ENCODE measurements at regions not wholly inside any gene's neighbourhood (a gene's known extent, or its start where the extent isn't known, plus 50 kb on each side); places are given as distances from the start of the nearest gene placed in this dataset.

- CTCF ChIA-PET, result no interaction called here
These were observed 161.7 kb upstream of the PGR start for GRCh38 chr11:101291279-101291678.

DNA sequence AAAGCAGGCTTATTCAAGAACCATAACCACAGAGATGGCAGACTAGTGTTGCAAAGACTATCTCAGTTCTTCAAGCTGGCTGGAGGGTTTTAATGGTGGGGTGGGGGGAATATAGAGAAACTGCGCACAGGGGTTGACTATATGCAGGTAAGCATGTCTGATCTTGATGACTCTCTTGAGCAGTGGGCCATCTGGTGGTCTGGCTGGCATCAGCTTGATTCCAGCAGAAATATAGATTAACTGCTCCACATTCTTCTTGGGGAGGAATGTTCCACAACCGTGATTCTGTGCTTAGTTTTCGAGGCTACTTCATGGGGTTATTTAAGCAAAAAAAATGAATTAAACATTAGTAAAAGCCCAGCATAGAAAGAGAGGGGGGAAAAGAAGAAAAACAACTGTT, 158.8 kb upstream of the PGR start:
- DNase-seq (ENCODE audit: extremely low spot score), result no peak
- TF ChIP-seq FOXK2 (IDR thresholded peaks at IDR 0.05) (no peak), SP1 (IDR thresholded peaks at IDR 0.05) (no peak), HDGF (IDR thresholded peaks at IDR 0.05; ENCODE audit: borderline replicate concordance) (no peak), FOXA1 (IDR thresholded peaks at IDR 0.05) (no peak), BHLHE40 (IDR thresholded peaks at IDR 0.05; ENCODE audit: borderline replicate concordance) (no peak), ZNF384 (IDR thresholded peaks at IDR 0.05) (no peak), ARNT (IDR thresholded peaks at IDR 0.05) (no peak), LEF1 (IDR thresholded peaks at IDR 0.05; ENCODE audit: borderline replicate concordance) (no peak), TARDBP (IDR thresholded peaks at IDR 0.05) (no peak), SUZ12 (IDR thresholded peaks at IDR 0.05) (no peak), CTBP1 (IDR thresholded peaks at IDR 0.05; ENCODE audit: borderline replicate concordance) (no peak), L3MBTL2 (conservative IDR thresholded peaks at IDR 0.05) (no peak)
- TF ChIP-seq, protein P1, sequence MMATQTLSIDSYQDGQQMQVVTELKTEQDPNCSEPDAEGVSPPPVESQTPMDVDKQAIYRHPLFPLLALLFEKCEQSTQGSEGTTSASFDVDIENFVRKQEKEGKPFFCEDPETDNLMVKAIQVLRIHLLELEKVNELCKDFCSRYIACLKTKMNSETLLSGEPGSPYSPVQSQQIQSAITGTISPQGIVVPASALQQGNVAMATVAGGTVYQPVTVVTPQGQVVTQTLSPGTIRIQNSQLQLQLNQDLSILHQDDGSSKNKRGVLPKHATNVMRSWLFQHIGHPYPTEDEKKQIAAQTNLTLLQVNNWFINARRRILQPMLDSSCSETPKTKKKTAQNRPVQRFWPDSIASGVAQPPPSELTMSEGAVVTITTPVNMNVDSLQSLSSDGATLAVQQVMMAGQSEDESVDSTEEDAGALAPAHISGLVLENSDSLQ (IDR thresholded peaks at IDR 0.05), result no peak
- ChIA-PET CTCF (no interaction called here), POLR2A (no interaction called here)

More at GRCh38 chr11:101291279-101291678, 161.7 kb upstream of the PGR start:
- POLR2A ChIA-PET, result no interaction called here
- TF ChIP-seq, protein P1 (IDR thresholded peaks at IDR 0.05), result no peak
- no peak for TF ChIP-seq SUZ12 (IDR thresholded peaks at IDR 0.05)
- TF ChIP-seq LEF1 (IDR thresholded peaks at IDR 0.05; ENCODE audit: borderline replicate concordance), result no peak
- no peak for TF ChIP-seq ZNF384 (IDR thresholded peaks at IDR 0.05)
- no peak for TF ChIP-seq HDGF (IDR thresholded peaks at IDR 0.05; ENCODE audit: borderline replicate concordance)
- TF ChIP-seq TARDBP (IDR thresholded peaks at IDR 0.05), result no peak
- no peak for TF ChIP-seq FOXK2 (IDR thresholded peaks at IDR 0.05)
- TF ChIP-seq L3MBTL2 (conservative IDR thresholded peaks at IDR 0.05), result no peak
- no peak for DNase-seq (ENCODE audit: extremely low spot score)

- TF ChIP-seq HDGF (IDR thresholded peaks at IDR 0.05; ENCODE audit: borderline replicate concordance) (no peak), CTBP1 (IDR thresholded peaks at IDR 0.05; ENCODE audit: borderline replicate concordance) (no peak), BHLHE40 (IDR thresholded peaks at IDR 0.05; ENCODE audit: borderline replicate concordance) (no peak), FOXK2 (IDR thresholded peaks at IDR 0.05) (no peak), ELF4 (IDR thresholded peaks at IDR 0.05) (no peak), L3MBTL2 (conservative IDR thresholded peaks at IDR 0.05) (no peak), FOXA1 (IDR thresholded peaks at IDR 0.05) (no peak), SUZ12 (IDR thresholded peaks at IDR 0.05) (no peak)
- ChIA-PET CTCF (no interaction called here), POLR2A (no interaction called here)
- no peak for DNase-seq (ENCODE audit: extremely low spot score)
These were observed 150.1 kb upstream of the PGR start for GRCh38 chr11:101279728-101280127.

- TF ChIP-seq CTBP1 (IDR thresholded peaks at IDR 0.05; ENCODE audit: borderline replicate concordance), result no peak
- no peak for TF ChIP-seq BHLHE40 (IDR thresholded peaks at IDR 0.05; ENCODE audit: borderline replicate concordance)
- no peak for TF ChIP-seq FOXK2 (IDR thresholded peaks at IDR 0.05)
- TF ChIP-seq TARDBP (IDR thresholded peaks at IDR 0.05), result no peak
- no peak for TF ChIP-seq ARNT (IDR thresholded peaks at IDR 0.05)
- no peak for TF ChIP-seq LEF1 (IDR thresholded peaks at IDR 0.05; ENCODE audit: borderline replicate concordance)
- no peak for TF ChIP-seq ELF4 (IDR thresholded peaks at IDR 0.05)
- no peak for TF ChIP-seq HDGF (IDR thresholded peaks at IDR 0.05; ENCODE audit: borderline replicate concordance)
- TF ChIP-seq SUZ12 (IDR thresholded peaks at IDR 0.05), result no peak
- no peak for TF ChIP-seq ZNF384 (IDR thresholded peaks at IDR 0.05)
- TF ChIP-seq L3MBTL2 (conservative IDR thresholded peaks at IDR 0.05), result no peak
- TF ChIP-seq, protein P1 (IDR thresholded peaks at IDR 0.05), result no peak
- TF ChIP-seq SP1 (IDR thresholded peaks at IDR 0.05), result no peak
- TF ChIP-seq NFRKB (IDR thresholded peaks at IDR 0.05), result no peak
- TF ChIP-seq FOXM1 (IDR thresholded peaks at IDR 0.05; ENCODE audit: borderline replicate concordance), result no peak
- TF ChIP-seq FOXA1 (IDR thresholded peaks at IDR 0.05), result no peak
These were observed 148.7 kb upstream of the PGR start for GRCh38 chr11:101278286-101278685.

DNA sequence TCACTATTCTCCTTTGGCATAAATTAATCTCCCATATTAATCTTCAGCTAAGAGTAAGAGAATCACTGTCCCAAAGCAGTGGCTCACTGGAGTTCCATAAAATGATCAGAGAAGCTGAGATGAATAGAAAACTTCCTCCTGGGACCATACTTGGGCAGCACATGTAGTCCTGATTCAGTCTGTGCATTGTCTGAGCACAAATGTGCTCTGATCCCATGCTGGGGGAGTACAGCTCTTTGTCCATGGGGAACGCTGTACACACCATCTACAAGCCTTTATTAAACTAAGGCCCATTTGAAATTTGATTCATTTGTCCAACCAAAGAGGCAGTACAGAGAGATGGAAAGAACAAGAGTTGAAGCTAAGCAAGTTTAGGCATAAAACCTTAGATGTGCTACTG, 147.4 kb upstream of the PGR start:
- TF ChIP-seq BHLHE40 (IDR thresholded peaks at IDR 0.05; ENCODE audit: borderline replicate concordance) (no peak), FOXM1 (IDR thresholded peaks at IDR 0.05; ENCODE audit: borderline replicate concordance) (no peak), CTBP1 (IDR thresholded peaks at IDR 0.05; ENCODE audit: borderline replicate concordance) (no peak), L3MBTL2 (conservative IDR thresholded peaks at IDR 0.05) (no peak), FOXK2 (IDR thresholded peaks at IDR 0.05) (no peak), FOXA1 (IDR thresholded peaks at IDR 0.05) (no peak), ZNF384 (IDR thresholded peaks at IDR 0.05) (no peak), TARDBP (IDR thresholded peaks at IDR 0.05) (no peak), SP1 (IDR thresholded peaks at IDR 0.05) (no peak)
- TF ChIP-seq, protein P1 (IDR thresholded peaks at IDR 0.05), result no peak
- POLR2A ChIA-PET, result no interaction called here
- CTCF ChIA-PET, result no interaction called here
- no peak for DNase-seq (ENCODE audit: extremely low spot score)

More at GRCh38 chr11:101278286-101278685, 148.7 kb upstream of the PGR start:
- ChIA-PET POLR2A (no interaction called here), CTCF (no interaction called here)
- DNase-seq (ENCODE audit: extremely low spot score), result no peak

GRCh38 chr11:101269990-101270660, 140.5 kb upstream of the PGR start:
- DNase-seq (ENCODE audit: extremely low spot score), result no peak
- no peak for TF ChIP-seq TARDBP (IDR thresholded peaks at IDR 0.05)
- TF ChIP-seq NFRKB (IDR thresholded peaks at IDR 0.05), result no peak
- TF ChIP-seq, protein P1 (IDR thresholded peaks at IDR 0.05), result no peak
- TF ChIP-seq ARNT (IDR thresholded peaks at IDR 0.05), result no peak
- no peak for TF ChIP-seq FOXM1 (IDR thresholded peaks at IDR 0.05; ENCODE audit: borderline replicate concordance)
- no peak for TF ChIP-seq CTBP1 (IDR thresholded peaks at IDR 0.05; ENCODE audit: borderline replicate concordance)
- no peak for TF ChIP-seq LEF1 (IDR thresholded peaks at IDR 0.05; ENCODE audit: borderline replicate concordance)
- no peak for TF ChIP-seq FOXK2 (IDR thresholded peaks at IDR 0.05)
- POLR2A ChIA-PET, result no interaction called here
- CTCF ChIA-PET, result no interaction called here

All from HEK293T (cell line).